ENCODE measurements at regions not wholly inside any gene's neighbourhood (a gene's known extent, or its start where the extent isn't known, plus 50 kb on each side); places are given as distances from the start of the nearest gene placed in this dataset.
"Not testable (repeated sequence)": the region's sequence is repeated elsewhere in the genome, so short reads cannot be mapped to it uniquely, and the experiment has no call there.

DNA sequence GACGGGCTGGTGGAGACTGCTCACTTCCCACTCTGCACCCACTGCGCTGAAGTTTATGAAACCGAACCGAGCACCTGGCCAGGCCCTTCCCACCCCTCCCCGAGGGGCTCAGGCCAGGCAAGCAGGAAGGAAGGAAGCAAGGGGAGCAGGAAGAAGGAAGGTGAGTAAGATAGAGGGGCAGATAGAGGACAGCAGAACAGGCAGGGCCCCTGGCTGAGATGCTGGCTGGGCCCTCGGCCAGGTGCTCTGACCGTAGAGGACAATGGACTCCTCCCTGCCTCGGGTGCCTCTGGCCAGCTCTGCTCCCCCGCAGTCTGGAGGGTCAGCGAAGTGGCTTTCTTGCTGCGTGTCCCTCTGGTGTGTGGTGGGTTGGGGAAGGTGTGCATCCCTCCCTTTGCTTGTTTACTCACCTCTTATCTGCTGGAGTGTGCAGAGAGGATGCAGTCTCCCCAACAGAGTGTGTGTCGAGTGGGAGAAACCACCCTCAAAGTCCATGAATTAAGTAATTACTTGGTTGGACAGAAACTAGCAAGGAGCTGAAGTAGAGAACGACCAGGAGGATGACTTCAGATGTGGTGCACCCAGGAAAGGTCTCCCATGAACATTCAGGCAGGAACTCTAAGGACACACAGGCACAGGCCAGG is 82.8 kb upstream of the PPP2R2D start:
- no peak for DNase-seq (ENCODE audit: extremely low read depth in 1 of 11, low read depth in 9 of 11, low spot score in 4 of 11)

DNA sequence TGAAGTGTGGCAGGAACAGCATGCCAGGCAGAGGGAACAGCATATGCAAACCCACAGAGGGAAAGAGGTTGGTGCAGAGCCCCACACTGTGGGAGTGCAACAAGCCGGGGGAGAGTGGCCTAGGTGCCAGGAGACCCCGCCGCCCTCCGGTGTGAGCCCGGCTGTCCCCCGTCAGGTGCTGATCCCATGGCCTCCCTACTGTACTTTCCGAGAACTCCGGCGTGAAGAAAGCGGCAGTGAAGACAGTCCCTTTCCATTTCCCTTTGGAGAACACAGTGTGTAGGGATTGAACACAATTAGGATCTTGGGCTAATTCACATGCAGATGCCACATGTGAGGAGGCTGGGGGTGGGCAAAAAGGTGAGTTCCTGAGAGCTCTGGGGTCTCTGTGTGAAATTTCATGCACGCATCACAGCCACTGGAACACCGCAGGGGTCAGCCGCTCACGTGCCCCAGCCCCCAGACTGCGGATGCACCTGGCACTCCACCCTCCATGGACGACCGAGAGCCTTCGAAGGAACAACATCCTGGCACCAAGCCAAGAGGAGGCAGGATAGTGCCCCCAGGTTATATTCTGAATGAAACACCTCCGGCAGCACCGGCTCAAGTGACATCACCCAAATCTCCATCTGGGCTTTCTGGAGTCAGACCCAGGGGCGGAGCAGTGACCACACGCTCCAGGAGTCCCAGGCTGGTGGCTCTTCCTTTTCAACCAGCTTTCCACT is 82.1 kb upstream of the PPP2R2D start:
- DNase-seq (ENCODE audit: extremely low read depth in 1 of 11, low read depth in 9 of 11, low spot score in 4 of 11), result no peak

DNA sequence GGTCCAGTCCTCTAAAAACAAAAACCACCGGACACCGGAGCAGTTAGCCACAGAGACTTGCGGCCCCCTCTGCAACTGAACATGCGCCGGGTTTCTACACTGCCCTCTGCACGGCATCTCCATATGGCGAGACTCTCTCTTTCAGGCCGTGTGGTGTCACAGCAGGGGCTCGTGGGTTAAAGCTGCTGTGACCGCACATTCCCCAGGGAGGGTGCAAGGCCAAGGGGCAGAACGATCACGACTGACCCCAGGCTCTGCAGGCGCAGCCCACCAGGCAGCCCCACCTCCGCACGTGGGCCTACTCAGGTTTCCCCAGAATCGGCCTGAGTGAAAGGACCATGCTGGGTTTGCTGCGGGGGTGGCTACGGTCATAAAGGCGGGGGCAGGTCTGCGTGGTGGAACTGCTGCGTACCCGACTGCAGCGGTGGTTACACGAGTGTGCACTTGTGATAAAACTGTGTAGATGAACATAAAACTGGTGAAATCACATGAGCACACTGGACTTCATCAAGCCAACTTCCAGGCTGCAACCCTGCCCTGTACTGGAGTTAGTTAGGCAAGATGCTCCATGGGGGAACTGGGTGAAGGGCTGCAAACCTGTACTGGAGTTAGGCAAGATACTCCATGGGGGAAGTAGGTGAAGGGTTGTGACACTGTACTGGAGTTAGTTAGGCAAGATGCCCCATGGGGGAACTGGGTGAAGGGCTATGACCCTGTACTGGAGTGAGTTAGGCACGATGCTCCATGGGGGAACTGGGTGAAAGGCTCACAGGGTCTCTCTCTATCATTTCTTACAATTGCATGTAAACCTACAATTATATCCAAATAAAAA is 81.4 kb upstream of the PPP2R2D start:
- DNase-seq (ENCODE audit: extremely low read depth in 1 of 11, low read depth in 9 of 11, low spot score in 4 of 11), result peak in 1 of 11 donors; percentile 9

DNA sequence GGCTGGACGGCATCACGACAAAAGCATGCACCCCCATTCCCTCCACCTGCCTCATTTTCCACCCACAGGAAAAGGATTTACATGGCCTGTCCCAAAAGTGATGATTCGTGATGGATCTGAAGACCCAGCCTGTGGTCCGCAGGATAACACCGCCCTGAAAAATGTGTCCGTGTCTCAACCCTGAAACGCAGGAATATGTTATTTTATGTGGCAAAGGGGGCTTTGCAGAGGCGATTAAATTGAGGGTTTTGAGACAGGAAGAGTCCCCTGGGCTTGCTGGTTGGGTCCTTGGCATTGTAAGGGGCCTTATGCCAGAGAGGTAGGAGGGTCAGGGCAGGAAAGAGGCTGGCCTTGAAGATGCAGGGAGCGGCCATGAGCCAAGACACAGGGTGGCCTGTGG is 80.2 kb upstream of the PPP2R2D start:
- no peak for DNase-seq (ENCODE audit: extremely low read depth in 1 of 11, low read depth in 9 of 11, low spot score in 4 of 11)

DNA sequence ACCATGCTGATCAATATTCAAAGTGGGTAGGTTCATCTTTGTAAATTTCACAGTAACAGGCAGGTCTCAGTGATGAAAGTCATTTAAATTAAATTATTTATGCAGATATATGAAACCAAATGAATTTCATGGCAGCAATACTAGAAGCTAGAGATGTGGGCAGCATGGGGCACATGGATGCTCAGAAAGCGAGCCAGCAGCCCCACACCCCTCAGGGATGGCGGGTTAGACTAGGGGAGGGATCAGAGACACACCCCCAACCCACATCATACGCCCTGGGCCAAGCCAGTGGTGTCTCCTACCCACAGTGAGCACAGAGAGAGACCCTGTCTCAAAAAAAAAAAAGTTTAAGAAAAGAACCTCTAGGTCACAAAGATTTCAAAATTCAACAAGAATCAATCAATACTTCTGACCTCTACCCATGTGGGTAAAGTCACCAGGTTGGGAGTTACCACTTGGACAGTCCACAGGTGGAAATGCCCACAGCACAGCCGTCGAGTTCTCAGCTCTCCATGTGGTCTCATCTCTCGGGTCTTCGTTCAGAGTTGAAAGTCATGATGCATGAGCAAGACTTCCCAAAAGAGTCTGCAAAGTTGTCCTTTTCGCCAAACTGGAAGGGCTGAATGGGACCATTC is 79.3 kb upstream of the PPP2R2D start:
- no peak for DNase-seq (ENCODE audit: extremely low read depth in 1 of 11, low read depth in 9 of 11, low spot score in 4 of 11)

DNA sequence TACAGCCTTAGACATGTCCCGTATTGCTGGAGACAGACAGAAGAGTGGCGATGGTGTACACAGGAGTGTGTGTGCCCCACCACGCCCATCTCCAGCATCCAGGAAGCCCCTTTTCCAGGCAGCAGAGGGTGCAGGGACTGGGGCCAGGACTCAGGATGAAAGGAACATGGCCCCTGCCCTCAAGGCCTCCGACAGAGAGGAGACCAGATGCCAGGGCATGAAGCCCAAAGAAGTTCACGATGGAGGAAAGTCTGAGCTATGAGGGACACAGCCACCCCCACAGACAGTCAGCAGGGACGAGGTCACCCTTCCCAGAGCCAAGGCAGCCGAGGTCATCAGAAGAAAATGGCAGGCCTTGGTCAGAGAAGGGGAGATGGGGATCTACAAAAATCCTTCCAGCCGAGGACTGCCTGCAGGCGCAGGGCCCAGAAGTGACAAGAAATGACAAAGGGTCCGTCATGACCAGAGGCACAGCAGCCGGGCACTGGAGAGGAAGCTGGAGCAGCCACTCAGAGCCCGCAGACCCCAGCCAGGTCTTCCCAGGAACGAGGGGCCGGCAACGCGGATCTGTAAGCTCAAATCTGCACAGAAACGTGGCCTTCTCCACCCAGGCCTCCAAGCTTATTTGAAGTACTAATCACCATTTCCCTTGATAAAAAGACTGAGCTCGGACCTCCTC is 78.7 kb upstream of the PPP2R2D start:
- no peak for DNase-seq (ENCODE audit: extremely low read depth in 1 of 11, low read depth in 9 of 11, low spot score in 4 of 11)

DNA sequence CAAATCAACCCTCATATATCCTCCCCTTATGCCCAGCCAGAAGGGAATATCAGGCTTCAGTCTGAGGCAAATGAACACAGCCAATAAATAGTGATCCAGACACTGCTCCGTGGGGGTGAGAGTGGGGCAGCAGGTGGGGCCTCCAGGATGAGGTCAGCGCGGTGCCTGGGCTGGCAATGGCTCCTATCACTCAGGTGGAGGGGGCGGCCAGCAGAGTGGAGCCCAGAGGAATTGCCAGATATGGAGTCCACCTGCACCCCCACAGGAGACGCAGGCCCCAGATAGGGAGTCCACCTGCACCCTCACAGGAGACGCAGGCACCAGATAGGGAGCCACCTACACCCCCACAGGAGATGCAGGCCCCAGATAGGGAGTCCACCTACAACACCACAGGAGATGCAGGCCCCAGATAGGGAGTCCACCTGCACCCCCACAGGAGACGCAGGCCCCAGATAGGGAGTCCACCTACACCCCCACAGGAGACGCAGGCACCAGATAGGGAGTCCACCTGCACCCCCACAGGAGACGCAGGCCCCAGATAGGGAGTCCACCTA is 78.0 kb upstream of the PPP2R2D start:
- DNase-seq (ENCODE audit: extremely low read depth in 1 of 11, low read depth in 9 of 11, low spot score in 4 of 11), result no peak

DNA sequence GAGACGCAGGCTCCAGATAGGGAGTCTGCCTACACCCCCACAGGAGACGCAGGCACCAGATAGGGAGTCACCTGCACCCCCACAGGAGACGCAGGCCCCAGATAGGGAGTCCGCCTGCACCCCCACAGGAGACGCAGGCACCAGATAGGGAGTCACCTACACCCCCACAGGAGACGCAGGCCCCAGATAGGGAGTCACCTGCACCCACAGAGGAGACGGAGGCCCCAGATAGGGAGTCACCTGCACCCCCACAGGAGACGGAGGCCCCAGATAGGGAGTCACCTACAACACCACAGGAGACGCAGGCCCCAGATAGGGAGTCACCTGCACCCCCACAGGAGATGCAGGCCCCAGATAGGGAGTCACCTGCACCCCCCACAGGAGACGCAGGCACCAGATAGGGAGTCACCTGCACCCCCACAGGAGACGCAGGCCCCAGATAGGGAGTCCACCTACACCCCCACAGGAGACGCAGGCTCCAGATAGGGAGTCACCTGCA is 77.2 kb upstream of the PPP2R2D start:
- DNase-seq (ENCODE audit: extremely low read depth in 1 of 11, low read depth in 9 of 11, low spot score in 4 of 11), result not testable (repeated sequence)

DNA sequence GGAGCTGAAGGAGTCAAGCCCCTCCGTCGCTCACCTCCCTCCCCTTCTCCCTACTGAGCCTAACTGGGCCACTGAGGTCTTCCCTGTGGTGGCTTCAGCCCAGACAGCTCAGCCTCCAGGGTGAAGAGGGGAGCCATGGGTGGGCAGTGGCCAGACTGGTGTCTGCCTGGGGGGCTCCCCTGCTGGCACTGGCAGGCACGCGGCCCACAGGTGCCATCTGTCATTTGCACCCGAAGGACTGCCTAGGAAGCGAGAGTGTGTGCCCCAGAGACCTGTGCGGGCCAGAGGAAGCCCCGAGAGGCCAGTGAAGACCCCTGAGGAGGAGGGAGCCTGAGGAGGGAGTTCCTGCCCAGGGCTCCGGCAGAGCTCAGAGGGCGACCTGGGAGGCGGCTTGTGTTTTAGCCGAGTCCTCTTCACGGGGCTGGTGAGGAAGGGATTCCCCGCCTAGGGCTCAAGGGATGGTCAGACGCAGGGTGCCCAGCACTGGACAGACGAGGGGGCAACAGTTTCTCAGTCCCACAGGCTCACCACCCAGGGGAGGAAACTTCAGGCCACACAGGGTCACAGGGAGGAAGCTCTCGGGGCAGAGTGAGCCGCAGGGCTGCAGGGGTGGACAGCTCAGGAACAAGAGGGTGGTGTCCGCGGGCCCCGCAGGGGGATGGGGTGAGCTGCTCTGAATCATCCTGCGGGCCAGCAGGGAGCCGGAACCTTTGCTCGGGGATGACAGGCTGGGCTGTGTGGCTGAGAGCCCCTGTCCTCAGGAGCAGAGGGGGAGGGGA is 76.2 kb upstream of the PPP2R2D start:
- no peak for DNase-seq (ENCODE audit: extremely low read depth in 1 of 11, low read depth in 9 of 11, low spot score in 4 of 11)

DNA sequence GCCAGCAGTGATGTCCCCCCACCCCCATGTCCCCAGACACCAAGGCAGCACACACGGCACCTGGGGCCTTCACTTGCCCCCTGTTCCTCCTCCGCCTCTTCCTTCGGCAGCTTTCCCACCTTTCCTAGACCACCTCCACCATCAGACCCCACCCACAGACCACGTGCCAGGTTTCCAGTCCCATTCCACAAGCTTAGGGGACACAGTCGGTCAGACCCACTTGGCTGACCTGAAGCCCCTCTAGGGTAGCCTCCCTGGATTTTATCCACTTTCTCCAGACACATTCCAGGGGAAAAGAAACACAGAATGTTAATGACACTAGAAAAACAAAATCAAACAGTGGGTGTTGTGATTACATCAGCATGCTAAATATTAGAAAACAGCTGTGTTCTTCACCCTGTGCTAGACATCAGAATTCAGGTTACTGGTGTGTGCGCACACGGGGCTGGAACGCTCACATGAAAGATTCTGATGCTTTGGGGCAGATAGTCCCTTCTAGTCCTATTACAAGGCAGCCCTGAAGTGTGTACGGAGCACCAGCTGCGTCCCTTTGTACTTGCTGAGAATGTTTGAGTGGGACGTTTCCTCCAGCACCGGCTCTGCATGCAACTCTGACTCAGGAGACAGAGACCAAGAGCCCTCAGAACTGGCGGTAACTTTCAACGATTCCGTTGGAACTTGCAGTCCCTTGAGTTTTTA is 75.5 kb upstream of the PPP2R2D start:
- no peak for DNase-seq (ENCODE audit: extremely low read depth in 1 of 11, low read depth in 9 of 11, low spot score in 4 of 11)

DNA sequence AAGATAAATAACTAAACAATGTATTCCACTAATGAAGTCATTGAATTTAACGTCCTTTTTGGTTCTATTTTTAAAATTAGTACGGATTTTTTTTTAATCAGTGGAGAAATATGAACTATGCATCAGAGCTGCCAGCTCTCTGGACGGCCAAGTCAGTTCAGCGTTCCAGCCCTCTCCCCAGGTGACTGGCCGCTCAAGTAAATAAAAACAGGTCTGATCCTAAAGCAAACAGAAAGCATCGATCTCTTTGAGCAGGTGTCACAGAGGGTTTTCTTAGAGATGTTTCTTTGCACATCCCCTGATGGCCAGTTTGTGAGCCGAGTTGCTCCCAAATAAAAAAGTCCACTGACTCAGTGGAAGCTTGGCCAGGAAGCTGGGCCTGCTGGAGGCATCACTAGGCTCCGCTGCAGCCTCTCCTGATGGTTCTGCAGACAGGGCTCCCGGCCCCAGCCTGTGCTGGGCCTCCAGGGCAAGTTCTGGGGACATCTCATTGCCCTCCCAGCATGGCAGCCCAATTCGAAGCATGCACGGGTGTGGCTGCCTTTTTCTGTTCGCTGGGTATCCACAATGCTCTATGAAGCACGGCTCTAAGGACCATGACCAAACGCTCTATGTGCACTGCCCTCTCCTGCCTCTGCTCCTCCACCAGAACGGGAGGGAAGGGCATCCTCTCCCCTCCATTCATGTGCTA is 74.7 kb upstream of the PPP2R2D start:
- DNase-seq (ENCODE audit: extremely low read depth in 1 of 11, low read depth in 9 of 11, low spot score in 4 of 11), result no peak

DNA sequence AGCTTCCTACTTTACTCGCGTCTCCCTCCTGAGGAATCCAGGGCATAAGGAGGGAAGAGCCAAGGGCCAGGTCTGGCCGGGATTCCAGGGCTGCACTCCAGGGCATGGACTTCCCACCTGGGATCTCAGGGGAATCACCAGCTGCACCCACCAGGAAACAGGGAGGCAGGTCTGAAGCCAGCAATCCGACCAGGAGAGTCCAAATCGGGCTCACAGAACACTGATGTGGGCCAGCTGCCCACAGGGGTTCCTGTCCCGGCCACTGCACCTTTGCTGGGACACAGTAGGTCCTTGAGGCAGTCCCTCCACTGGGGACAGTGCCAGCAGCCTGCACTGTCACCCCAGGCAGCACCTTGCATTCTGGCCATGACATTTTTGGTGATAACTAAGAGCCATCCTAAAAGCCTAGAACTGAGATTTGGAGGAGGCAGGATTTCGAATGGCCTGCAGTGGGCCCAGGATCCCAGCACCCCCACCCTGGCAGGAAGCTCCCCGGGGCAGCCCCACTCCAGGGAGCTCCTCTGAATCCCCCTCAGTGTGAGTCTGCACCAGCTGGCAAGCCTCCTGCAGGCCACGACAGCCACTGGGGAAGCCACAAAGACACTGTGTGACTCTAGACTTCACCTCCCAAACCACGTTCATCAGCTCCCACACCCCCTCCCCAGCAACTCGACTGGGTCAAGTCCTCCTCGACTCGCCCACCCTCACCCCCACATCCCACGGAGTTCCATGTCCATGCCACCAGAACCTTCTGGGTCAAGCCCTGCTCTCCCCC is 71.5 kb upstream of the PPP2R2D start:
- DNase-seq (ENCODE audit: extremely low read depth in 1 of 11, low read depth in 9 of 11, low spot score in 4 of 11), result no peak

DNA sequence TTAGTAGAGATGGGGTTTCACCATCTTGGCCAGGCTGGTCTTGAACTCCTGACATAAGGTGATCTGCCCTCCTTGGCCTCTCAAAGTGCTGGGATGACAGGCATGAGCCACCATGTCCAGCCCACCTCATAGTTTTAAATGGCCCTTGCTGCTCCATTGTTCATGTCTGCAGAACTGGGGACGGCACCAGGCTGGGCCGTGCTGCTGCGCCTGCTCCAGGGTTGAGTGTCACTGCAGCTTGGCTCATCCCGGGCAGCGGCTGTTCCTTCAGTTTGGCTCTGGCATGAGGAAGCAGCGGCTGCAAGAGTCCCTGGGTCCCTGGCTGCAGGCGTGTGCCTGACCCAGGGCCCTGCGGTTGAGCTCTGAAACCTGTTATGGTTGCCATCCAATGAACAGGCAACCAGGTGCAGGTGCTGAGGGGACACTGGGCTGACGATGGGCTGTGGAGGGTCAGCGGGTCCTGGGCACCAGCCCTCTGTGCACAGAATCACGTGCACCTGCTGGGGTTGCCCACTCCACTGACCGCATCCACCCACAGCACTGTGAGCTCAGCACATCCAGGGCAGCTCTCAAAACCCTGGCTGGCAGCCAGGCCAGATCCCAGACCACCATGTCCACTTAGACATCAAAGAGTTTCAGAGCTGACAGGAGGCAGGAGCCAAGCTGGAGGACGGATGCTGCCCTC is 70.2 kb upstream of the PPP2R2D start:
- DNase-seq (ENCODE audit: extremely low read depth in 1 of 11, low read depth in 9 of 11, low spot score in 4 of 11), result no peak

DNA sequence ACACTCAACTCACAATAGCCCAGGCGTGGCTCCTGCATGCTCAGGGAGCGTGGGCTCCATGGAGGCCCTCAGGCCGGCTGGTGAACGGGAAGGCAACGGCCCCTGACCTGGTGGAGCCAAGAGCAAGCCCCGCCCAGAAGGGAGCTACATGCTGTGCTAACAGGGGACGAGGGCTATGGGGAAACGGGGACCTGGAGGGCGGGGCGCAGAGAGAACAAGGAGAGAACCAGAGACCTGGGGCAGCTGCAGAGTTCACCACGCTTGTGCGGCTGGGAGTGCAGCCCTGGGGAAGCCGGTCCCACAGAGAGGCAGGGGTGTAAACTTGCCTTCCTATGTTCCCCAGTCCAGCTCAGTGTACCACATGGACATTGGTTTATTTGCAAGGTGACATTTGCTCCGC is 69.2 kb upstream of the PPP2R2D start:
- DNase-seq (ENCODE audit: extremely low read depth in 1 of 11, low read depth in 9 of 11, low spot score in 4 of 11), result no peak

DNA sequence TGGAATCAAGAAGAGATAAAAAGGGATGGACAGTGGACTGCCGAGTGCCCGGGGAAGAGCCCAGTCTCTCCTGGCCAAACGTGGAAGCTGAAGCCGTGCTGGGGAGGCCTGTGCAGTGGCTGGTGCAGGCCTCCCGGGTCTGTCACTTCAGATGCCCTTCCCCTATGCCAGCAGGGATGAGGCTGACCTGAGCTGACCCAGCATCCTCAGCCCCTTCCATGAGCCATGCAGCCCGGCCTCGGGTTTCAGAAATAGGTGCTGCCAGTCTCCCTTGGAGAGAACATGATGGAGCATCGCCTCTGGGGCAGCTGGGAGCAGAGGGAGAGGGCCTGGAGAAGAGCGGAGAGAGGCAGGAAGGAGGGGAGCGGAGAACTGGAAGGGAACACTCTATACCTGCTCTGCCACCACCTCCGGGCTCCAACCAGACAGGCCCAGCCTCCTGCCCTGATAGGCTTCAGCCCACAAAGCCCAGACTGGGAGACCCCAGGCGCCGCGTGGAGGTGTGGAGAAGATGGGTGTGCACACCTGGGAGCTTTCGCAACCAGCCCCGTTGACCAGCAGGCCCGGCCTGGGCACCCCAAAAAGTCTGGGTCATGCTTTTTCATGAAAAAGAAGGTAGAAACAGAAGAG is 68.6 kb upstream of the PPP2R2D start:
- no peak for DNase-seq (ENCODE audit: extremely low read depth in 1 of 11, low read depth in 9 of 11, low spot score in 4 of 11)
